ENCODE measurements at regions not wholly inside any gene's neighbourhood (a gene's known extent, or its start where the extent isn't known, plus 50 kb on each side); places are given as distances from the start of the nearest gene placed in this dataset.

DNA sequence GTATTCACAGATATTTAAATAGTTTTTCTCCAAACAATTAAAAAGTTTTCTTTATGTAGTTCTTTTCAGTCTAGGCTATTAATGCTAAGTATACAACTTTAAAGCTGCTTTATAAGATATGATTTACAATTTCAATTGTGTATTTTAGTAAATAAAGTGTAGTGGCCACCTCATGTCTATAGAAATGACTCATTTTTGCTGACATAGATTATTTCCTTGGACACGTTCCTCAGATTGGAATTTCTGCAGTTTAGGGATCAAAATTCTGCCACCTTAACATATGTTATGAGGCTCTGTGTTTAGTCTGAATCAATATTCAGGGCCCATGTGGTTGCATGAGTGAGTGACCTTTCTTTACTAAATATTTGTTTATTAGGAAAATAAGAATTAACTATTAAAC is 750.2 kb downstream of the IRX1 start:
- TF ChIP-seq ZNF114 (CRISPR knock-in tag; IDR thresholded peaks at IDR 0.05), result no peak
- TF ChIP-seq ZNF331 (CRISPR knock-in tag; IDR thresholded peaks at IDR 0.05; ENCODE audit: low read depth), result no peak
- no peak for TF ChIP-seq JUNB (IDR thresholded peaks at IDR 0.05; ENCODE audit: unreplicated experiment)
- TF ChIP-seq, protein P1, sequence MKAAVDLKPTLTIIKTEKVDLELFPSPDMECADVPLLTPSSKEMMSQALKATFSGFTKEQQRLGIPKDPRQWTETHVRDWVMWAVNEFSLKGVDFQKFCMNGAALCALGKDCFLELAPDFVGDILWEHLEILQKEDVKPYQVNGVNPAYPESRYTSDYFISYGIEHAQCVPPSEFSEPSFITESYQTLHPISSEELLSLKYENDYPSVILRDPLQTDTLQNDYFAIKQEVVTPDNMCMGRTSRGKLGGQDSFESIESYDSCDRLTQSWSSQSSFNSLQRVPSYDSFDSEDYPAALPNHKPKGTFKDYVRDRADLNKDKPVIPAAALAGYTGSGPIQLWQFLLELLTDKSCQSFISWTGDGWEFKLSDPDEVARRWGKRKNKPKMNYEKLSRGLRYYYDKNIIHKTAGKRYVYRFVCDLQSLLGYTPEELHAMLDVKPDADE (IDR thresholded peaks at IDR 0.05), result no peak
- TF ChIP-seq EZH2phosphoT487 (IDR thresholded peaks at IDR 0.05; ENCODE audit: unreplicated experiment), result no peak
- TF ChIP-seq EZH2 (IDR thresholded peaks at IDR 0.05; ENCODE audit: low read depth, unreplicated experiment), result no peak
- TF ChIP-seq, protein P2, sequence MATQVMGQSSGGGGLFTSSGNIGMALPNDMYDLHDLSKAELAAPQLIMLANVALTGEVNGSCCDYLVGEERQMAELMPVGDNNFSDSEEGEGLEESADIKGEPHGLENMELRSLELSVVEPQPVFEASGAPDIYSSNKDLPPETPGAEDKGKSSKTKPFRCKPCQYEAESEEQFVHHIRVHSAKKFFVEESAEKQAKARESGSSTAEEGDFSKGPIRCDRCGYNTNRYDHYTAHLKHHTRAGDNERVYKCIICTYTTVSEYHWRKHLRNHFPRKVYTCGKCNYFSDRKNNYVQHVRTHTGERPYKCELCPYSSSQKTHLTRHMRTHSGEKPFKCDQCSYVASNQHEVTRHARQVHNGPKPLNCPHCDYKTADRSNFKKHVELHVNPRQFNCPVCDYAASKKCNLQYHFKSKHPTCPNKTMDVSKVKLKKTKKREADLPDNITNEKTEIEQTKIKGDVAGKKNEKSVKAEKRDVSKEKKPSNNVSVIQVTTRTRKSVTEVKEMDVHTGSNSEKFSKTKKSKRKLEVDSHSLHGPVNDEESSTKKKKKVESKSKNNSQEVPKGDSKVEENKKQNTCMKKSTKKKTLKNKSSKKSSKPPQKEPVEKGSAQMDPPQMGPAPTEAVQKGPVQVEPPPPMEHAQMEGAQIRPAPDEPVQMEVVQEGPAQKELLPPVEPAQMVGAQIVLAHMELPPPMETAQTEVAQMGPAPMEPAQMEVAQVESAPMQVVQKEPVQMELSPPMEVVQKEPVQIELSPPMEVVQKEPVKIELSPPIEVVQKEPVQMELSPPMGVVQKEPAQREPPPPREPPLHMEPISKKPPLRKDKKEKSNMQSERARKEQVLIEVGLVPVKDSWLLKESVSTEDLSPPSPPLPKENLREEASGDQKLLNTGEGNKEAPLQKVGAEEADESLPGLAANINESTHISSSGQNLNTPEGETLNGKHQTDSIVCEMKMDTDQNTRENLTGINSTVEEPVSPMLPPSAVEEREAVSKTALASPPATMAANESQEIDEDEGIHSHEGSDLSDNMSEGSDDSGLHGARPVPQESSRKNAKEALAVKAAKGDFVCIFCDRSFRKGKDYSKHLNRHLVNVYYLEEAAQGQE (IDR thresholded peaks at IDR 0.05; ENCODE audit: unreplicated experiment), result no peak
- TF ChIP-seq POLR2AphosphoS5 (IDR thresholded peaks at IDR 0.05; ENCODE audit: low read depth), result no peak
- TF ChIP-seq STAT1 (IDR thresholded peaks at IDR 0.05; ENCODE audit: unreplicated experiment), result no peak
- TF ChIP-seq CREB1 (CRISPR knock-in tag; IDR thresholded peaks at IDR 0.05; ENCODE audit: low read depth), result no peak
- Histone ChIP-seq H4K20me1 (replicated peaks; ENCODE audit: insufficient read depth) (no peaks in the 10 kb centered on the region), H3F3A (replicated peaks; ENCODE audit: low read depth) (no peaks in the 10 kb centered on the region), H3K79me2 (replicated peaks; ENCODE audit: insufficient read depth) (no peaks in the 10 kb centered on the region), H3K27me3 (ENCODE audit: insufficient read depth) (no peaks in the 10 kb centered on the region), H3K27ac (ENCODE audit: low read depth) (no peak overlapping the region), H3K4me3 (no peak overlapping the region), H3K36me3 (ENCODE audit: insufficient read depth) (no peaks in the 10 kb centered on the region), H3K9me2 (ENCODE audit: insufficient read depth) (no peaks in the 10 kb centered on the region), H3K4me2 (no peak overlapping the region), H3K4me1 (ENCODE audit: insufficient read depth) (no peaks in the 10 kb centered on the region), H2AFZ (no peak overlapping the region)
- ATAC-seq (no peak), DNase-seq (ENCODE audit: low spot score) (no peak)
- Mint-ChIP-seq H3K27ac (no peak overlapping the region), H3K9me3 (no peaks in the 10 kb centered on the region; the same call in 2 of the 3 replicates), H3K4me1 (peaks cover 7% of the 10 kb centered on the region; the same call in 1 of the 3 replicates), H3K4me3 (no peak overlapping the region), H3K36me3 (ENCODE audit: low read depth) (no peaks in the 10 kb centered on the region), H3K27me3 (ENCODE audit: insufficient read depth, low read depth, poor library complexity) (no peaks in the 10 kb centered on the region)

DNA sequence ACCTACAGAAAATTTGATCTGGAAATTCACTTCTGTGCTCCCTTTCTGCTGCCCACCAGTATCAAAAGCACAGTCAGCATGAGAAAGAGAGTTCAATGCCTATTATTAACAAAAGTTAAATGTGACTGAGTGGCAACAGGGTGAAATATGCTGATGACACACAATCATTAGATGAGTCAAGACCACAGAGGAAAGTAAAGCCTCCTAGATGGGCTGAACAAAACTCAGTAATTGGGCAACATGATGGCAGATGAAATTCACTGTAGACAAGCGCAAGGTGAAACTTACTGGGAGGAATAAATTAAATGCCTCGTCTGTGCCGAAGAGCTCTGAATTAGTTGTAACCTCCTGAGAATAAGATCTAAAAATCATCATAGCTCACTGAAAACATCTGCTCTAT is 752.8 kb downstream of the IRX1 start:
- Mint-ChIP-seq H3K4me1 (peaks cover 3% of the 10 kb centered on the region; the same call in 1 of the 3 replicates), H3K9me3 (peaks cover 5% of the 10 kb centered on the region; the same call in 2 of the 3 replicates), H3K36me3 (ENCODE audit: low read depth) (peaks cover 3% of the 10 kb centered on the region; the same call in 1 of the 3 replicates), H3K27ac (no peak overlapping the region), H3K27me3 (ENCODE audit: insufficient read depth, low read depth, poor library complexity) (no peaks in the 10 kb centered on the region), H3K4me3 (no peak overlapping the region)
- ATAC-seq, result no peak
- H3K36me3 ChIP-seq (ENCODE audit: insufficient read depth), result no peaks in the 10 kb centered on the region
- no peaks in the 10 kb centered on the region for H4K20me1 ChIP-seq (replicated peaks; ENCODE audit: insufficient read depth)
- H2AFZ ChIP-seq, result no peak overlapping the region
- no peaks in the 10 kb centered on the region for H3K4me1 ChIP-seq (ENCODE audit: insufficient read depth)
- H3K27ac ChIP-seq (ENCODE audit: low read depth), result no peak overlapping the region
- no peaks in the 10 kb centered on the region for H3K79me2 ChIP-seq (replicated peaks; ENCODE audit: insufficient read depth)
- H3K4me3 ChIP-seq, result no peak overlapping the region
- no peaks in the 10 kb centered on the region; the same call in 1 of the 2 replicates for H3K9me2 ChIP-seq (ENCODE audit: insufficient read depth)
- DNase-seq (ENCODE audit: low spot score), result no peak
- H3F3A ChIP-seq (replicated peaks; ENCODE audit: low read depth), result no peaks in the 10 kb centered on the region
- H3K27me3 ChIP-seq (ENCODE audit: insufficient read depth), result no peaks in the 10 kb centered on the region
- H3K4me2 ChIP-seq, result no peak overlapping the region
- TF ChIP-seq ZNF114 (CRISPR knock-in tag; IDR thresholded peaks at IDR 0.05) (no peak), EZH2phosphoT487 (IDR thresholded peaks at IDR 0.05; ENCODE audit: unreplicated experiment) (no peak)
- TF ChIP-seq, protein P3, sequence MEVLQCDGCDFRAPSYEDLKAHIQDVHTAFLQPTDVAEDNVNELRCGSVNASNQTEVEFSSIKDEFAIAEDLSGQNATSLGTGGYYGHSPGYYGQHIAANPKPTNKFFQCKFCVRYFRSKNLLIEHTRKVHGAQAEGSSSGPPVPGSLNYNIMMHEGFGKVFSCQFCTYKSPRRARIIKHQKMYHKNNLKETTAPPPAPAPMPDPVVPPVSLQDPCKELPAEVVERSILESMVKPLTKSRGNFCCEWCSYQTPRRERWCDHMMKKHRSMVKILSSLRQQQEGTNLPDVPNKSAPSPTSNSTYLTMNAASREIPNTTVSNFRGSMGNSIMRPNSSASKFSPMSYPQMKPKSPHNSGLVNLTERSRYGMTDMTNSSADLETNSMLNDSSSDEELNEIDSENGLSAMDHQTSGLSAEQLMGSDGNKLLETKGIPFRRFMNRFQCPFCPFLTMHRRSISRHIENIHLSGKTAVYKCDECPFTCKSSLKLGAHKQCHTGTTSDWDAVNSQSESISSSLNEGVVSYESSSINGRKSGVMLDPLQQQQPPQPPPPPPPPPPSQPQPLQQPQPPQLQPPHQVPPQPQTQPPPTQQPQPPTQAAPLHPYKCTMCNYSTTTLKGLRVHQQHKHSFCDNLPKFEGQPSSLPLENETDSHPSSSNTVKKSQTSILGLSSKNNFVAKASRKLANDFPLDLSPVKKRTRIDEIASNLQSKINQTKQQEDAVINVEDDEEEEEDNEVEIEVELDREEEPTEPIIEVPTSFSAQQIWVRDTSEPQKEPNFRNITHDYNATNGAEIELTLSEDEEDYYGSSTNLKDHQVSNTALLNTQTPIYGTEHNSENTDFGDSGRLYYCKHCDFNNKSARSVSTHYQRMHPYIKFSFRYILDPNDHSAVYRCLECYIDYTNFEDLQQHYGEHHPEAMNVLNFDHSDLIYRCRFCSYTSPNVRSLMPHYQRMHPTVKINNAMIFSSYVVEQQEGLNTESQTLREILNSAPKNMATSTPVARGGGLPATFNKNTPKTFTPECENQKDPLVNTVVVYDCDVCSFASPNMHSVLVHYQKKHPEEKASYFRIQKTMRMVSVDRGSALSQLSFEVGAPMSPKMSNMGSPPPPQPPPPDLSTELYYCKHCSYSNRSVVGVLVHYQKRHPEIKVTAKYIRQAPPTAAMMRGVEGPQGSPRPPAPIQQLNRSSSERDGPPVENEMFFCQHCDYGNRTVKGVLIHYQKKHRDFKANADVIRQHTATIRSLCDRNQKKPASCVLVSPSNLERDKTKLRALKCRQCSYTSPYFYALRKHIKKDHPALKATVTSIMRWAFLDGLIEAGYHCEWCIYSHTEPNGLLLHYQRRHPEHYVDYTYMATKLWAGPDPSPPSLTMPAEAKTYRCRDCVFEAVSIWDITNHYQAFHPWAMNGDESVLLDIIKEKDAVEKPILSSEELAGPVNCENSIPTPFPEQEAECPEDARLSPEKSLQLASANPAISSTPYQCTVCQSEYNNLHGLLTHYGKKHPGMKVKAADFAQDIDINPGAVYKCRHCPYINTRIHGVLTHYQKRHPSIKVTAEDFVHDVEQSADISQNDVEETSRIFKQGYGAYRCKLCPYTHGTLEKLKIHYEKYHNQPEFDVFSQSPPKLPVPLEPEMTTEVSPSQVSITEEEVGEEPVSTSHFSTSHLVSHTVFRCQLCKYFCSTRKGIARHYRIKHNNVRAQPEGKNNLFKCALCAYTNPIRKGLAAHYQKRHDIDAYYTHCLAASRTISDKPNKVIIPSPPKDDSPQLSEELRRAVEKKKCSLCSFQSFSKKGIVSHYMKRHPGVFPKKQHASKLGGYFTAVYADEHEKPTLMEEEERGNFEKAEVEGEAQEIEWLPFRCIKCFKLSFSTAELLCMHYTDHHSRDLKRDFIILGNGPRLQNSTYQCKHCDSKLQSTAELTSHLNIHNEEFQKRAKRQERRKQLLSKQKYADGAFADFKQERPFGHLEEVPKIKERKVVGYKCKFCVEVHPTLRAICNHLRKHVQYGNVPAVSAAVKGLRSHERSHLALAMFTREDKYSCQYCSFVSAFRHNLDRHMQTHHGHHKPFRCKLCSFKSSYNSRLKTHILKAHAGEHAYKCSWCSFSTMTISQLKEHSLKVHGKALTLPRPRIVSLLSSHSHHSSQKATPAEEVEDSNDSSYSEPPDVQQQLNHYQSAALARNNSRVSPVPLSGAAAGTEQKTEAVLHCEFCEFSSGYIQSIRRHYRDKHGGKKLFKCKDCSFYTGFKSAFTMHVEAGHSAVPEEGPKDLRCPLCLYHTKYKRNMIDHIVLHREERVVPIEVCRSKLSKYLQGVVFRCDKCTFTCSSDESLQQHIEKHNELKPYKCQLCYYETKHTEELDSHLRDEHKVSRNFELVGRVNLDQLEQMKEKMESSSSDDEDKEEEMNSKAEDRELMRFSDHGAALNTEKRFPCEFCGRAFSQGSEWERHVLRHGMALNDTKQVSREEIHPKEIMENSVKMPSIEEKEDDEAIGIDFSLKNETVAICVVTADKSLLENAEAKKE (CRISPR knock-in tag; IDR thresholded peaks at IDR 0.05), result no peak

Measured in GM23338 (cell line).